ENCODE measurements at regions not wholly inside any gene's neighbourhood (a gene's known extent, or its start where the extent isn't known, plus 50 kb on each side); places are given as distances from the start of the nearest gene placed in this dataset.

DNA sequence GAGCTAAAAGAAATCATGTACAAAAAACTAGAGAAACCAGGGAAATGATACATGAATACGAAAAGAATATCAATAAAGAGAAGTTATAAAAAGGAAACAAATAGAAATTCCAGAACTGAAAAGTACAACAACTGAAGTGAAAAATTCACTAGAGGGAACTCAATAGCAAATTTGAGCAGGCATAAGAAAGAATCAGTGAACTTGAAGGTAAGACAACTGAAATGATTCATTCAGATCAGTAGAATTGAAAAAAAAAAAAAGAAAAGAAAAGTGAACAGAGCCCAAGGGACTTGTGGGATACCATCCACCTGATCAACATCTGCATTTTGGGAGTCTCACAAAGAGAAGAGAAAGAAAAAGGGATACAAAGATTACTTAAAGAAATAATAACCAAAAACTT, 78.3 kb downstream of the HHEX start:
- no peaks in the 10 kb centered on the region for H3K27me3 ChIP-seq (ENCODE audit: insufficient read depth, low read length)
- peaks cover 11% of the 10 kb centered on the region for H3K9me3 ChIP-seq (ENCODE audit: low read depth, low read length)
- peaks cover 3% of the 10 kb centered on the region for H3K4me1 ChIP-seq (ENCODE audit: insufficient read depth, low read length)
- no peak overlapping the region for H3K4me3 ChIP-seq (ENCODE audit: low read length)

DNA sequence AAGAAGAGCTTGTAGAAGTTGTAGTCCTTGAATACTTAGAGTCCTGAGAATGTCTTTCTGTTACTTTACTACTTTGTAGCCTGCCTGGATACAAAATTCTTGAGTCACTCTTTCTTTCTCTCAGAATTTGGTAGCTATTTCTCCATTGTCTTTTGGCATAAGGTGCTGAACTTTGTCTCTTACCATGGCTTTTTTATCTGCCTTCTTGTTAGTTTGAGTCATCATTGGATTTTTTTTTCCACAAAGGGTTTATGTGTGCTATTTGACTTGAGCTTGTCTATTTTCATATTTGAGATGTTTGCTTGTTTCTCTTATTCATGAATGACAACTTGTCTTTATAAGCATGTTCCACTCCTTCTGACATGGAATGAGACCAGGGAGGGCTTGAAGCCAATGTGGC, 74.5 kb upstream of the EXOC6 start:
- Histone ChIP-seq H3K4me3 (ENCODE audit: low read length) (no peak overlapping the region), H3K27me3 (ENCODE audit: insufficient read depth, low read length) (no peaks in the 10 kb centered on the region), H3K9me3 (ENCODE audit: low read depth, low read length) (no peaks in the 10 kb centered on the region), H3K4me1 (ENCODE audit: insufficient read depth, low read length) (no peaks in the 10 kb centered on the region)

DNA sequence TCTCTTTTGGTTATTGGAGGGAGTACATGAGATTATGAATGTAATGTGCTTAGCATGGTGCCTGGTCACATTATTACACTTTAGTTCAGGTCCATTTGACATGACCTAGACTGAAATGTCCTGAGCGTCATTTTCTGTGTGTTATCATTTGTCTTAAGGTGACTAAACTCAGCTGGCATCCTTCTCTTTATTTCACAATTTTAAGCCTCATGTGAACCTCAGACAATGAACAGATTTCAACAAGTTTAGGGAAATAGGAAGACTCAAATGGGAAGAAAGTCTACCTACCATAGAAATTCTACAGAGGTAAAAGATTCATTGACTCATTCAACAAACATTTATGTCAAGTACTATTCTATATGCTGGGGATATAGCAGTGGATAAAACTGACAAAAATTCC, 70.2 kb upstream of the EXOC6 start:
- no peaks in the 10 kb centered on the region for H3K4me1 ChIP-seq (ENCODE audit: insufficient read depth, low read length)
- no peaks in the 10 kb centered on the region for H3K27me3 ChIP-seq (ENCODE audit: insufficient read depth, low read length)
- no peaks in the 10 kb centered on the region for H3K9me3 ChIP-seq (ENCODE audit: low read depth, low read length)
- H3K4me3 ChIP-seq (ENCODE audit: low read length) = no peak overlapping the region

DNA sequence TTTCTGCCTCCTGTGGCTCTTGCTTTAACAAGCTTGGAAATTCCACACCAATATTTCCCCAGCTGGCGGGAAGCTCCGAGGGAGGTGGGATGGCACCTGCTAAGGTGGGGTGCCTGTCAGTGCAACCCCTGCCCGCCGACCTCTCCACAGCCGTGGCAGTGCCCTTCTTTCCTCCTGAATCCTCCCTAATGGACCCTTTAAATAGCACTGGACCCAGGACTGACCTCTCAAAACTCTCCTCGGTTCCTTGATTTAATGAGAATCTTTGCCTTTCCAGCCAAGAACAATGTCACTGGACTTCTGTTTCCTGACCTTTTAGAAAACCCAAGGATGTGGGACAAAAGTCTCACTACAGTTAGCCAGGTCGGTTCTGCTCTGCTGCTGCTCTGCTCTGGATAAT, 63.2 kb upstream of the EXOC6 start:
- Histone ChIP-seq H3K4me1 (ENCODE audit: insufficient read depth, low read length) (peaks cover 31% of the 10 kb centered on the region), H3K9me3 (ENCODE audit: low read depth, low read length) (no peaks in the 10 kb centered on the region), H3K27me3 (ENCODE audit: insufficient read depth, low read length) (no peaks in the 10 kb centered on the region), H3K4me3 (ENCODE audit: low read length) (no peak overlapping the region)

DNA sequence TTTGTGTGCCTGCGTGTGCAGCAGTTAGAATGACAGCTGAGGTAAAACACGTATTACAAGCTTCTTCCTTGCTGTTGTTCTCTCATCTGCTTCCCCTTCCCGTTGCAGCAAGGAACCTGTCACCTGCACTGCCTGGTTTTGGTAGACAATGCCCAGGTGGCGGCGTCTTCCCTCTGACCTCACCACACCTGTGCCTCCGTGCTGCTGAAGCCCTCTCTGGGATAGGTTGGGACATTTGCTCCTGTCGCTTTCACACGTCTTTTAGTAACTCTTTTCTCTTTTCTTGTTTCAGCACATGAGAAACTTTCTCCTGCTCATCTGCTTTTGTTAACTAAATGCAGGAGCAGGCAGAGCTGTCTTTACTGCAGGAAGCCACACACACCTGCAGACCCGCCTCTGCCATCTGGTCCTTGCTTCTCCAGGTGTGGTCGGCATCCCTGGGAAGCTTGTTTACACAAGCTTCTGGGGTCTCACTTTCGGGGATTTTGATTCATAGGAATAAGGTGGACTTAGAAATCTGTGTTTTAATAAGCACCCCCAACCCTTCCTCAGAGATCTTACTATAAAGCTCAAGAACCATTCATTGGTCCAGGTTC, 60.7 kb upstream of the EXOC6 start:
- Histone ChIP-seq H3K27me3 (ENCODE audit: insufficient read depth, low read length) (no peaks in the 10 kb centered on the region), H3K9me3 (ENCODE audit: low read depth, low read length) (no peaks in the 10 kb centered on the region), H3K4me1 (ENCODE audit: insufficient read depth, low read length) (peaks cover 42% of the 10 kb centered on the region), H3K4me3 (ENCODE audit: low read length) (no peak overlapping the region)

DNA sequence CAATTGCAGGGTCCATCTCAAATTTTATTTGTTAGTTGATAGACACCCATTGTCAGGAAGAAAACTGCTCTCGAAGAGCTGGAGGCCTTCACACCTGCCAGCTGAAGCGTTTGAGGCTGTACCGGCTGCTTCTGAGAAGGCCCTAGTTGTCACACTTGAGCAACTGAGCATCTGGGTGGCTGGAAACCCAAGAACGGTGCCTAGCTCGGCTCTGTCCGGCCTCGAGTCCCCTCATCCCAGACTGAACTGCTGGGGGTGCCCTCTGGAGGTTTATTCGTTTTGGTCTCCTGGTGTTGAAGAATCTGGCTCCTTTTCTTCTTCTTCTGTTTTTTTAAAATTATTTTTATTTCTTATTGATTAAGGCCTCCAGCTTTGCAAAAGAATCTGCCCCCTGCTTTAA, 59.3 kb upstream of the EXOC6 start:
- peaks cover 42% of the 10 kb centered on the region for H3K4me1 ChIP-seq (ENCODE audit: insufficient read depth, low read length)
- H3K27me3 ChIP-seq (ENCODE audit: insufficient read depth, low read length) = no peaks in the 10 kb centered on the region
- no peak overlapping the region for H3K4me3 ChIP-seq (ENCODE audit: low read length)
- H3K9me3 ChIP-seq (ENCODE audit: low read depth, low read length) = no peaks in the 10 kb centered on the region

DNA sequence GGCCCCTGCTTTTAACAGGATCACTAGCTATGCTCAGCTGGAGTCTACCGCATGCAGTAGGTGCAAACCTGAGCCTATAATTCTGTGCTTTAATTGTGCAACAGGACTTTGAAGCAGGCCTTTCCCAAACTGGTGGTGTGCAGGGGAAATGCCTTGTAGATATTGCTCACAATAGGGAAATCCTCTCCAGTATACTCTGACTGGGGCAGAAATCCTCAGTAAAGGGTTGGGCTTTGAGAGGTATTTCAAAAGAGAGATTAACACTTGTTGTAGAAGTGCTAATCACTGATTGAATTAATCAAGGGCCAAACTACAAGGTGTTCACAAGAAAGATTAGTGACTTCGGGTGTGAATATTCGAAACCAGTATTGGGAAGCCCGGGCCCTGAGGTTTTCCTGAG, 58.5 kb upstream of the EXOC6 start:
- Histone ChIP-seq H3K4me3 (ENCODE audit: low read length) (no peak overlapping the region), H3K9me3 (ENCODE audit: low read depth, low read length) (no peaks in the 10 kb centered on the region), H3K4me1 (ENCODE audit: insufficient read depth, low read length) (peaks cover 42% of the 10 kb centered on the region), H3K27me3 (ENCODE audit: insufficient read depth, low read length) (no peaks in the 10 kb centered on the region)

DNA sequence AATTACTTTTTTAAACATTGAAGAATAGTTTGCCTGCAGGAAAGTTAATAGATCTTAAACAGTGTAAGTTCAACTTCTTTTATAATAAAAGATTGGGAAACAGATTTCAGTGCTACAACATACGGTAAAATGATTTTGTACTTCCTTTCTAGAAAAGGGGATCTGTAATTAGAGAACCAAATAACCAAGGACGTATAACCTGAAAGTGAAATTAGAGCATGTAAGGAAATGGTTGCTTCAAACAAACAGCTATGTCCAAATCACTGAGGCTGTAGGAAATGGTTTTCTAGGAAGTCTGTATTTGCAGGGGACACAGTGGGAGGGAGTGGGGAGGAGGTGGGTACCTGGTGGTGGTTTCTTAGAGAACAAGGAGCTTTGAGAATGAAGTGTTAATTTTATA, 57.9 kb upstream of the EXOC6 start:
- H3K4me3 ChIP-seq (ENCODE audit: low read length) = no peak overlapping the region

DNA sequence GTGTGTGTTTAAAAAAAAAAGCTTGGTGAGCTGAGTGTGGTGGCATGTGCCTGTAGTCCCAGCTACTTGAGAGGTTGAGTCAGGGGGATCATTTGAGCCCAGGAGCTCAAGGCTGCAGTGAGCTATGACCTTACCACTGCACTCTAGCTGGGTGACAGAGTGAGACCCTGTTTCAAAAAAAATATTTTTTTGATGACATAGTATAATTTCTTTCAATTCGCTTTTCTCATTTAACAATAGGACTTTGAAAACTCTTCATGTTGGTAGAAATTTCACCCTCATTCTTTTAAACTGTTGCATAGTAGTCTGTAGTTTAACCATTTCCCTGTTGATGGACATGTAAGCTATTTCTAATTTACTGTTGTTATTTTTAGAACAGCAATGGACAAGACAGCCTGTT, 55.7 kb upstream of the EXOC6 start:
- Histone ChIP-seq H3K4me3 (ENCODE audit: low read length) (no peak overlapping the region), H3K9me3 (ENCODE audit: low read depth, low read length) (no peaks in the 10 kb centered on the region), H3K27me3 (ENCODE audit: insufficient read depth, low read length) (no peaks in the 10 kb centered on the region), H3K4me1 (ENCODE audit: insufficient read depth, low read length) (peaks cover 35% of the 10 kb centered on the region)

More for the DNA sequence above, 57.9 kb upstream of the EXOC6 start:
- Histone ChIP-seq H3K27me3 (ENCODE audit: insufficient read depth, low read length) (no peaks in the 10 kb centered on the region), H3K4me1 (ENCODE audit: insufficient read depth, low read length) (peaks cover 42% of the 10 kb centered on the region), H3K9me3 (ENCODE audit: low read depth, low read length) (no peaks in the 10 kb centered on the region)
